PC-3 (cell line): ENCODE measurements at regions not wholly inside any gene's neighbourhood (a gene's known extent, or its start where the extent isn't known, plus 50 kb on each side); places are given as distances from the start of the nearest gene placed in this dataset.

Experiments
- CTCF ChIP-seq: fragments of 300-600 bp; sonication (generic); conservative IDR thresholded peaks from 2 replicates; pipeline ENCODE4 v1.5.1; 2017; ENCODE audit warnings: antibody characterized with exemption, low read depth, mild to moderate bottlenecking, low read length
- EZH2 ChIP-seq: fragments of 300-600 bp; sonication (generic); IDR thresholded peaks from one replicate; pipeline ENCODE4 v1.6.1; 2017; ENCODE audit warnings: antibody characterized with exemption, mild to moderate bottlenecking, low read length; ENCODE audit not compliant: unreplicated experiment
- EZH2phosphoT487 ChIP-seq: fragments of 300-600 bp; sonication (generic); IDR thresholded peaks from 2 replicates; pipeline ENCODE4 v1.6.1; 2018; ENCODE audit warnings: mild to moderate bottlenecking, antibody characterized with exemption, low read length, borderline replicate concordance

GRCh38 chr6:22219925-22220324 lies 76.9 kb downstream of the PRL start:
- TF ChIP-seq EZH2 (no peak), CTCF (no peak), EZH2phosphoT487 (no peak)
